HL-60 (cell line): ENCODE measurements at regions not wholly inside any gene's neighbourhood (a gene's known extent, or its start where the extent isn't known, plus 50 kb on each side); places are given as distances from the start of the nearest gene placed in this dataset.

Experiments used
- GABPA ChIP-seq: IDR thresholded peaks from 2 replicates; pipeline ENCODE4 v1.6.1; 2012; ENCODE audit warnings: low read depth
- POLR2AphosphoS5 ChIP-seq: IDR thresholded peaks from 2 replicates; pipeline ENCODE4 v1.6.1; 2012; ENCODE audit warnings: low read depth
- TF ChIP-seq, protein P1 (sequence below): IDR thresholded peaks from one replicate; pipeline ENCODE4 v1.5.1; 2011; ENCODE audit warnings: low read length, control low read depth, inconsistent platforms; ENCODE audit not compliant: insufficient read depth
- TF ChIP-seq, protein P2 (sequence below): IDR thresholded peaks from 2 replicates; pipeline ENCODE4 v1.6.1; 2012; ENCODE audit warnings: low read depth; ENCODE audit not compliant: insufficient replicate concordance

DNA sequence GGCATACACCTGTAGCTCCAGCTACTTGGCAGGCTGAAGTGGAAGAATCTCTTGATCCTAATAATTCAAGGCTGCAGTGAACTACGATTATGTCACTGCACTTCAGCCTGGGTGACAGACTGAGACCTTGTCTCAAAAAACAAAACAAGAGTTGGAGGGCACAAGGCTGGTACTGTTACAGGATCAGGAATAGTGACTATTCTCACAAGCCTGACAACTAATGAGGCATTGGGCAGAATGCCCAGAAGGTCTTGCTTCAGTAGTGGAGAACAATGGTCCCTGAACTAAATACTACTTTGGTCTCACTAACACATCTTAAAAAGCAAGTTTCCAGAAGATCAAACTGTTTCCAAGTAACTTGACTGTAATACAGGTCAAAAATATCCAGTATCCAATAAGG is 182.9 kb upstream of the RFX3 start:
- TF ChIP-seq, protein P1, sequence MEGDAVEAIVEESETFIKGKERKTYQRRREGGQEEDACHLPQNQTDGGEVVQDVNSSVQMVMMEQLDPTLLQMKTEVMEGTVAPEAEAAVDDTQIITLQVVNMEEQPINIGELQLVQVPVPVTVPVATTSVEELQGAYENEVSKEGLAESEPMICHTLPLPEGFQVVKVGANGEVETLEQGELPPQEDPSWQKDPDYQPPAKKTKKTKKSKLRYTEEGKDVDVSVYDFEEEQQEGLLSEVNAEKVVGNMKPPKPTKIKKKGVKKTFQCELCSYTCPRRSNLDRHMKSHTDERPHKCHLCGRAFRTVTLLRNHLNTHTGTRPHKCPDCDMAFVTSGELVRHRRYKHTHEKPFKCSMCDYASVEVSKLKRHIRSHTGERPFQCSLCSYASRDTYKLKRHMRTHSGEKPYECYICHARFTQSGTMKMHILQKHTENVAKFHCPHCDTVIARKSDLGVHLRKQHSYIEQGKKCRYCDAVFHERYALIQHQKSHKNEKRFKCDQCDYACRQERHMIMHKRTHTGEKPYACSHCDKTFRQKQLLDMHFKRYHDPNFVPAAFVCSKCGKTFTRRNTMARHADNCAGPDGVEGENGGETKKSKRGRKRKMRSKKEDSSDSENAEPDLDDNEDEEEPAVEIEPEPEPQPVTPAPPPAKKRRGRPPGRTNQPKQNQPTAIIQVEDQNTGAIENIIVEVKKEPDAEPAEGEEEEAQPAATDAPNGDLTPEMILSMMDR, result no peak
- TF ChIP-seq, protein P2, sequence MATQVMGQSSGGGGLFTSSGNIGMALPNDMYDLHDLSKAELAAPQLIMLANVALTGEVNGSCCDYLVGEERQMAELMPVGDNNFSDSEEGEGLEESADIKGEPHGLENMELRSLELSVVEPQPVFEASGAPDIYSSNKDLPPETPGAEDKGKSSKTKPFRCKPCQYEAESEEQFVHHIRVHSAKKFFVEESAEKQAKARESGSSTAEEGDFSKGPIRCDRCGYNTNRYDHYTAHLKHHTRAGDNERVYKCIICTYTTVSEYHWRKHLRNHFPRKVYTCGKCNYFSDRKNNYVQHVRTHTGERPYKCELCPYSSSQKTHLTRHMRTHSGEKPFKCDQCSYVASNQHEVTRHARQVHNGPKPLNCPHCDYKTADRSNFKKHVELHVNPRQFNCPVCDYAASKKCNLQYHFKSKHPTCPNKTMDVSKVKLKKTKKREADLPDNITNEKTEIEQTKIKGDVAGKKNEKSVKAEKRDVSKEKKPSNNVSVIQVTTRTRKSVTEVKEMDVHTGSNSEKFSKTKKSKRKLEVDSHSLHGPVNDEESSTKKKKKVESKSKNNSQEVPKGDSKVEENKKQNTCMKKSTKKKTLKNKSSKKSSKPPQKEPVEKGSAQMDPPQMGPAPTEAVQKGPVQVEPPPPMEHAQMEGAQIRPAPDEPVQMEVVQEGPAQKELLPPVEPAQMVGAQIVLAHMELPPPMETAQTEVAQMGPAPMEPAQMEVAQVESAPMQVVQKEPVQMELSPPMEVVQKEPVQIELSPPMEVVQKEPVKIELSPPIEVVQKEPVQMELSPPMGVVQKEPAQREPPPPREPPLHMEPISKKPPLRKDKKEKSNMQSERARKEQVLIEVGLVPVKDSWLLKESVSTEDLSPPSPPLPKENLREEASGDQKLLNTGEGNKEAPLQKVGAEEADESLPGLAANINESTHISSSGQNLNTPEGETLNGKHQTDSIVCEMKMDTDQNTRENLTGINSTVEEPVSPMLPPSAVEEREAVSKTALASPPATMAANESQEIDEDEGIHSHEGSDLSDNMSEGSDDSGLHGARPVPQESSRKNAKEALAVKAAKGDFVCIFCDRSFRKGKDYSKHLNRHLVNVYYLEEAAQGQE, result no peak
- no peak for TF ChIP-seq POLR2AphosphoS5
- TF ChIP-seq GABPA, result no peak
